NCI-H128 (cell line): ENCODE measurements at regions not wholly inside any gene's neighbourhood (a gene's known extent, or its start where the extent isn't known, plus 50 kb on each side); places are given as distances from the start of the nearest gene placed in this dataset.
"Not testable (repeated sequence)": the region's sequence is repeated elsewhere in the genome, so short reads cannot be mapped to it uniquely, and the experiment has no call there.

Experiments
- DNase-seq: peaks from one replicate; lab custom pipeline; 2025; ENCODE audit not compliant: unreplicated experiment; lab: John Stamatoyannopoulos, UW

GRCh38 chr6:169857343-169858292, 106.2 kb downstream of the ERMARD start:
- no peak for DNase-seq

DNA sequence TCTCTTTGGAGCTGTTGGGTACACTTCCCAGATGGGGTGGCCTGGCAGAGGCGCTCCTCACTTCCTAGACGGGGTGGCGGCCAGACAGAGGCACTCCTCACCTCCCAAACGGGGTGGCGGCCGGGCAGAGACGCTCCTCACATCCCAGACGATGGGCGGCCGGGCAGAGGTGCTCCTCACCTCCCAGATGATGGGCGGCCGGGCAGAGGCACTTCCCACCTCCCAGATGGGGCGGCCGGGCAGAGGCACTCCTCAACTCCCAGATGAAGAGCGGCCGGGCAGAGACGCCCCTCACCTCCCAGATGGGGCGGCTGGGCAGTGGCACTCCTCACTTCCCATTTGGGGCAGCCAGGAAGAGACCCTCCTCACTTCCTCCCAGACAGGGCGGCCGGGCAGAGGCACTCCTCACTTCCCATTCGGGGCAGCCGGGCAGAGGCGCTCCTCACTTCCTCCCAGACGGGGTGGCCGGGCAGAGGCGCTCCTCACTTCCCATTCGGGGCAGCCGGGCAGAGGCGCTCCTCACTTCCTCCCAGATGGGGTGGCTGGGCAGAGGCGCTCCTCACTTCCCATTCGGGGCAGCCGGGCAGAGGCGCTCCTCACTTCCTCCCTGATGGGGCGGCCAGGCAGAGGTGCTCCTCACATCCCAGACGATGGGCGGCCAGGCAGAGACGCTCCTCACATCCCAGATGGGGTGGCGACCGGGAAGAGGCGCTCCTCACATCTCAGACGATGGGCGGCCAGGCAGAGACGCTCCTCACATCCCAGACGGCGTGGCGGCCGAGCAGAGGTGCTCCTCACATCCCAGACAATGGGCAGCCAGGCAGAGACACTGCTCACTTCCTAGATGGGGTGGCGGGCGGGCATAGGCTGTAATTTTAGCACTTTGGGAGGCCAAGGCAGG, 105.3 kb downstream of the ERMARD start:
- not testable (repeated sequence) for DNase-seq

DNA sequence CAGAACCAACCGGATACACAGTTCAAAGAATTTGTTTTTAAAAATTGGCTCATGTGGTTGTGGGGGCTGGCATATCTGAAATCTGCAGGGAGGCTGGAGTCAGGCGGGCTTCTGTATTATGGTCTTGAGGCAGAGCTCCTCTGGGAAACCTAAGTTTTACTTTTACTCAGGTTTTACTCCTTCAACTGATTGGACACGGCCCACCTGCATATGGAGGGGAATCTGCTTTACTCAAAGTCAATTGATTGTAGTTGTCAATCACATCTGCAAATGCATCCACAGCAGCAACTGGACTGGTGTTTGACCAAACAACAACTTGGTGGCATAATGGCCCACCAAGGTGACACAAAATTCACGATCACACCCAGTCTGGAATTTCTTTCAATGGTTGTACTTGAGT, 103.4 kb downstream of the ERMARD start:
- DNase-seq, result no peak

DNA sequence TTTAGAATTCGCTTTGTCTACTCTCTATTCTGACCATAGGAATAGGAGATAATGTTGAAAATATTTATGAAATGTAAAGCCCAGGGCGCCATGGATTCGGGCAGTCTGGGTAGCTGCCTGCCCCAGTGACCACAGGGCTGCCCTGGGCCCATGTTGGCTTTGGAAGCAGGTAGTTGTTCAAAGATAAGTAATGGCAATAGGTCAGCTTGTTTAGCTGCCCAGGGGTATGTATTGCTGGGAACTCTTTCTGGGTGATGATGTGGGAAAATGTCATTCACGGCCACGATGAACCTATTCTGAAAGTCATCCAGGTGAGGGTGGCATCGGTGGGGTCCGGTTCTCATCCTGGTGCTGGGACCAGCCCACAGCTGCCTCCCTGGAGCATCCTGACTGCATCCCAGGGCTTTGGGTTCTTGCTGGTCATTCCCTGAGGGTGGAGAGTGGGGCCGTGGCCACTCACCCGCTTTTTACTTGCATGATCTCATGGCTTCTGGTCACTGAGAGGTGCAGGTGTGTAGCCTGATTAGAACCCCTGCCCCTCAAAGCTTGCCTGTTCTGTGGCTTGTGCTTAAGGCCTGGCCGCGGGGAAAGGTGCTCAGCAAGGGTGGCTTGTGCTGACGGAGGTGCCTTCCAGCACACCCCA, 102.8 kb downstream of the ERMARD start:
- DNase-seq, result no peak

DNA sequence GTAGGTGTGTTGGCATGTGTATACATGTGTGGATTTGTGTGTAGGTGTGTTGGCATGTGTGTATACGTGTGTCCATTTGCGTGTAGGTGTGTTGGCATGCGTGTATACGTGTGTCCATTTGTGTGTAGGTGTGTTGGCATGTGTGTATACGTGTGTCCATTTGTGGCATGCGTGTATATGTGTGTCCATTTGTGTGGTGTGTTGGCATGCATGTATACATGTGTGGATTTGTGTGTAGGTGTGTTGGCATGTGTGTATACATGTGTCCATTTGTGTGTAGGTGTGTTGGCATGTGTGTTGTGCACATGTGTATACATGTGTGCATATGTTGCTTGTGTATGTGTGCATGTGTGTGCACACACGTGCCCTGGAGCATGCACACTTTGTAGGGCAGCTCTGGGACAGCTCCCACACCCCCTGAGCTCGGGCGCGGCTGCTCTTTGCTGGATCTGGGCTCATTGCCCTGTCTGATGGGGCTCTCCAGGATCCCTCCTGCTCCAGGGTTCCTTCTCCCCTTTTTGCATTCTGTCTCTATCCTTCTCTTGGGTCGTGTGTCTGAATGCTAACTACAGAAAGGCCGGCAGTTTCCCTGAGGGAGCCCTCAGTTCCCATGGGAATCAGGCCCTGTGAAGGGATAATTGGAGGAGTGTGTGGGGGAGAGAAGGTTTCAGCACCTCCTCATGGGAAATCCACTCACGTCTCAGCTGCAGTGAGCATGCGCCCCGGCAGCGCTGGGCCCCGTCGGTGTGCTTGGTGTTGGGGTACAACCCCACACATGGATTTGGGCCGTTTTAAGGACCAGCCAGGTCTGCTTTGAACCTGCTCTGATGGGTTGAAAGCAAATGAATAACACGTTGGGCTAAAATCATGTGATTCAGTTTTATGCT, 102.0 kb downstream of the ERMARD start:
- DNase-seq, result no peak

GRCh38 chr6:169852504-169853195, 101.2 kb downstream of the ERMARD start:
- no peak for DNase-seq

DNA sequence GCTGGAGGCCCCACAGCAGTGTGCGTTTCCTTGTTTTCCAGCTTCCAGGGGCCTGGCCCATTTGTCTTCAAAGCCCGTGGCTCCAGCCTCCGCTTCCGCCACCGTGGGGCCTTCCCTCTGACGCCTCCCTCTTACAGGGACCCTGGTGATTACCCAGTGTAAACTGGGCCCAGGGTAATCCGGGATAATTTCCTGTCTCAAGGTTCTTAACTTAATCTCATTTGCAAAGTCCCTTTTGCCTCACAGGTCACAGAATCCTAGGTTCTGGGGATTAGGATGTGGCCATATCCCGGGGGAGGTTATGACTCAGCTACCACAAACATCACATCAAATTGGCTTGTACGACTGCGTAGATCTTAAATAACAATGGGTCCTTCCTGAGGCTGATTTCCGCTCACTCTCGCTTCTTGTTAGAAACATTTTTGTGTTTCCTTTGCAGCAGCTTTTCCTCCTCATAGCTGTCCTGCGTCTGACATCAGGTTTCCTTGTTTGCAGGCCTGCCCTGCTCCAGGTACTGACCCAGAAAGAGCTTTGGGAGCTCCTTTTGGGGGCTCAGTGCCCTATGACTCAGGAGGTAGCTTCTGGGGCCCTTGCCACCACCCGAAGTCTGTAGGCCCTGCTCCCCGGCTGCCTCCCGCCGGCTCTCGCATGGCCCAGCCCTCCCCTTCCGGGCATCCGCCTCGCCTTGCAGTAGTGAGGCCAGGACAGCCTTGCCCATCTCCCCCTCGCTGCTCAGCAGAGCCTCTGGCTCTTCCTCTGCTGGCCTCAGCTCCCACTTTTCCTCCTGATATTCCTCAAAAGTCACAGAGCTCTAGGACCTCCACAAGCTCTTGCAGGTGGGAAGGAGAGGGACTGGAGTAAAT, 100.5 kb downstream of the ERMARD start:
- DNase-seq, result no peak

DNA sequence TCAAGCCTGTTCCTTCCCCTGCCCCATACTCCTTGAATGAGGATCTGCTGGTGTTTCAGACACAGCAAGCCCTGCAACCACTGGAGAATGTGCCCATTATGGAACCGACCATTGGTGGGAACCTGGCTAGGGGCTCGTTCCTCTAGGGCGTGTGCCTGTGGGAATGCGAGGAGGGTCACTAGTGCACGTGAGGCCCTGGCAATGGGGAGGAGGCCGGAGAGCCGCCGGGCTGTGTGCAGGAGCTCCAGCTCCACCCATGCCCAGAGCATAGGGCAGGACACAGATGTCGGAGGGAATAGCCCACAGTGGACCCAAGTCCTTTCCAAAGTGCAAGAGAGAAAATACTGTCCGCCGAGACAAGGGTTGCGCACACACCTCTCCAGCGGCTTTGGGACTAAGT, 99.3 kb downstream of the ERMARD start:
- DNase-seq, result no peak

DNA sequence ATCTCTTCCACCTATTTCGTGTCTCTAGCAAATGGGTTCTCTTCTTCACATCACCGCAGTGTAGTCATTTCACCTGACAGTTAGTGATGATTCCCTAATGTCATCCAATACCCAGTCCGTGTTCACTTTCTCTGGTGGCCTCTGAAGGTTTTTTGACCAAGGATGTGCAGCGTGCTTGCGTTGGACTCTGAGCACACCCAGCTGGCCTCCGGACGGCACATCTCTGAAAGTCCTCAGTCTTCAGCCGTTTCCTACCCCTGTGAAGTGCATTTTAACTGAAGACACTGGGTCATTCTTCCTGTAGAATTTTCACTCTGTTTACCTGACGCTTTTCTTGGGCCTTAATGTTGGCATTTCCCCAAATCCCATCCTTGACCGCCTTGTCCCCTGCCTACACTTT, 98.7 kb downstream of the ERMARD start:
- no peak for DNase-seq

- DNase-seq, result no peak
These were observed 98.0 kb downstream of the ERMARD start for GRCh38 chr6:169849396-169849795.

DNA sequence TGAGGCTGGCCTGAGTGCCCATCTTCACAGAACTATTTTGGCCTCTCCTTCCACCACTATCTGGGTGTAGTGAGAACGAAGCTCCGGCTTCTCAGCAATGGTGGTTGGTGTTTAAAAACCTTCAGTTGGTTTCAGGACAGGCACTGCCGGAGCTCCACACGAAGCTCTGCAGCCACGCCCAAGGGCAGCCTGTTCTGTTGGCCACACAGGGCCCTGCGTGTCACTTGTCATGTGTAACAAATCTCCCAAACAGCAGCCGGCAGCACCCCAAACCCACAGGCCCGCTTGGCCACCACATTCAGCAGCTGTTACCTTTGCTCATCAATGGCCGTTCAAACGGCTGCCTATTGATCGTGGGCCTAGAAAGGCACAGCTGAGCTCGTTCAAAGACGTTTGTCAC, 97.5 kb downstream of the ERMARD start:
- DNase-seq, result no peak

DNA sequence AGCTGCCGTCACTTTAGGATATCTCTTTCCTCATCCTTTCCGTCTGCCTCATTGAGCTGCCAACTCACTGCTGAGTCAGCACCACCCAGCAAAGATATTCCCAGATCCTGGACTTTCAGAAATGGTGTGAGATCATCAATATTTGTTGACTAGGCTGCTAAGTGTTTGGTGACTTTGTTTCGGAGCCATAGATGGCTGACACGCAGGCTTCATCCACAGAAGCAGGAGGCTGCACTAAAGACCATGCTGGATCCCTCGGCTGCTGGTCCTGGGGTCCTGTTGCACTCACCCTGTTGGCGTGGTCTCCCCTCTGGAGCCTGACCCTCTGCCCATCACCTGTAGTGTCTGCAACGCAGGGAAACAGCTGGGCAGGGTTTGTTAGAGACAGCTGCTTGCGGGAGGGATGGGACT, 96.5 kb downstream of the ERMARD start:
- no peak for DNase-seq

DNA sequence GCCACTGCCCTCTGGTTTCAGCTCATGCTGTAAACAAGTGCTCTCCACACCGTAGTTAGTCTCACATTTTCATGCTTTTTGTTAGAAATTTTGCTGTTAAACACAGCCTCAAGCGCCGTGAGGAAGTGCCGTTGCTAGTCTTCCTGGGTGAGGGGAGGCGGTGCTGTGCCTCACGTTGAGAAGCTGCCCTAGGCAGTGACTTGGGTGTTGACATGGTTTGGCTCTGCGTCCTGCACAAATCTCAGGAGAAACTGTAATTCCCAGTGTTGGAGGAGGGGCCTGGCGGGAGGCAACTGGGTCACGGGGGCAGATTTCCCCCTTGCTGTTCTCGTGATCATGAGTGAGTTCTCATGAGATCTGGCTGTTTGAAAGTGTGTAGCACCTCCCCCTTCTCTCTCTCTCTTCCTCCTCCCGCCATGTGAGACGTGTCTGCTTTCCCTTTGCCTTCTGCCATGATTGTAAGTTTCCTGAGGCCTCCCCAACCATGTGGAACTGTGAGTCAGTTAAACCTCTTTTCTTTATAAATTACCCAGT, 95.8 kb downstream of the ERMARD start:
- DNase-seq, result no peak

- no peak for DNase-seq
These were observed 95.0 kb downstream of the ERMARD start for GRCh38 chr6:169846286-169847056.

- no peak for DNase-seq
These were observed 94.2 kb downstream of the ERMARD start for GRCh38 chr6:169845426-169846285.

DNA sequence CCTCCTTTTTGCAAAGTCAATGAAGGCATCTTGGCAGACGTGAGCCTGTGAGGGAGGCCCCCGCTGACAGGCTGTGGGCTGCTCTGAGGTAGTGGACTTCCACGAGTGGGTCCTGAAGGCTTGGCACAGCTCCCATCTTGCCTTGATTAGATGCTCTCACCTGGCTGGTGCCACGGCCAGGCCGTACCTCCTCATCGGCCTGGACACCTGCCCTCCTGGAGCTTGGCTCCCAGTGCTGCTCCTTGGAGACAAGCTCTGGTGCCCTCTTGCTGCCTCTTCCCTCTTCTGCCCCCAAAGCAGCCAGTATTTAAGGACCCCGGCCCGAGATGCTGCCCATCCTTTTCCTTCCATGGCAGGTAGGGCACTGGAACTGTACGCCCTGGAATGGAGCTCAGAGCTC, 93.5 kb downstream of the ERMARD start:
- no peak for DNase-seq

DNA sequence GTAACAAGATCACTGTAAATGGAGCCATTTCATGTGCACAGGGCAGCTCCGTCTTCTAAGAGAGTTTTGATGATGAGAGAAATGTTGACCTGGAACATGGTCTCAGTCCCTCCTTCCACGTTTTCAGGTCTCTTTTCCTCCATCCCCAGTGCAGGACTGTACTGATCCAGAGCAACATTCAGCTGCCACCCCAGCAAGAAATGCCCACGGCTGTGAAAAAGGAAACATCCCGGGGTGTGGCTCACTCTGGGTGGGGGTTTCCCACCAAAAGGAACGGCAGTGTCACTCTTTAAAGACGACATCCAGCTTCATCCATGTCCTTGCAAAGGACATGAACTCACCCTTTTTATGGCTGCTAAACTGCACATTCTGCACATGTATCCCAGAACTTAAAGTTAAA, 92.6 kb downstream of the ERMARD start:
- DNase-seq, result no peak
